PC-3 (cell line): ENCODE measurements at regions not wholly inside any gene's neighbourhood (a gene's known extent, or its start where the extent isn't known, plus 50 kb on each side); places are given as distances from the start of the nearest gene placed in this dataset.

ENCODE experiments used
- ATAC-seq: fragments of 200-7000 bp; cut with Tn5 transposase; 2 replicates; pipeline ENCODE4 v1.9.1; 2020; ENCODE audit warnings: mild to moderate bottlenecking, moderate library complexity
- BruUV-seq: library from RNA; stranded (reverse); fragments of 400-500 nt; replicated peaks from 2 replicates; lab custom pipeline; 2021; lab: Mats Ljungman, UMichigan
- CTCF ChIA-PET: fragments of 300-600 bp; sonication (Branson Sonifier 250); formaldehyde crosslinking; loops from one replicate; lab custom pipeline; 2022; ENCODE audit warnings: antibody characterized with exemption; lab: Charles Lee
- POLR2A ChIA-PET: fragments of 300-600 bp; sonication (Branson Sonifier 250); formaldehyde crosslinking; loops from one replicate; lab custom pipeline; 2022; ENCODE audit warnings: antibody characterized with exemption; ENCODE audit not compliant: unreplicated experiment; lab: Charles Lee
- DNase-seq: peaks from one replicate; pipeline ENCODE4 v3.0.0-alpha.2; 2015
- H2AFZ ChIP-seq: fragments of 300-600 bp; sonication (generic); 2 replicates; pipeline ENCODE4 v1.6.0; 2016; ENCODE audit warnings: antibody characterized with exemption, low read length
- H3F3A ChIP-seq: fragments of 300-600 bp; sonication (generic); one replicate; pipeline ENCODE4 v1.6.0; 2017; ENCODE audit warnings: antibody characterized with exemption, low read length, control low read depth, mild to moderate bottlenecking; ENCODE audit not compliant: unreplicated experiment
- H3K27ac ChIP-seq: fragments of 300-600 bp; sonication (generic); 2 replicates; pipeline ENCODE4 v1.5.1; 2016; ENCODE audit warnings: mild to moderate bottlenecking, low read length
- H3K27me3 ChIP-seq: fragments of 300-600 bp; sonication (generic); 2 replicates; pipeline ENCODE4 v1.6.1; 2016; ENCODE audit warnings: low read length, mixed read lengths
- H3K36me3 ChIP-seq: fragments of 300-600 bp; sonication (generic); 2 replicates; pipeline ENCODE4 v1.6.1; 2016; ENCODE audit warnings: low read depth, mixed run types, low read length, mixed read lengths
- H3K4me1 ChIP-seq: fragments of 300-600 bp; sonication (generic); 2 replicates; pipeline ENCODE4 v1.5.1; 2016; ENCODE audit warnings: low read length; ENCODE audit not compliant: insufficient read depth
- H3K4me2 ChIP-seq: fragments of 300-600 bp; sonication (generic); 2 replicates; pipeline ENCODE4 v1.6.0; 2016; ENCODE audit warnings: low read length
- H3K4me3 ChIP-seq: fragments of 300-600 bp; sonication (generic); 2 replicates; pipeline ENCODE4 v1.5.1; 2016; ENCODE audit warnings: mild to moderate bottlenecking, low read length, mixed read lengths
- H3K79me2 ChIP-seq: fragments of 300-600 bp; sonication (generic); 2 replicates; pipeline ENCODE4 v1.6.1; 2017; ENCODE audit warnings: low read length, mixed read lengths
- H3K9ac ChIP-seq: fragments of 300-600 bp; sonication (generic); 2 replicates; pipeline ENCODE4 v1.6.0; 2016; ENCODE audit warnings: mild to moderate bottlenecking, low read length
- H3K9me2 ChIP-seq: fragments of 300-600 bp; sonication (generic); replicated peaks from 2 replicates; pipeline ENCODE4 v1.6.1; 2016; ENCODE audit warnings: mixed run types, low read length, mixed read lengths
- H3K9me3 ChIP-seq: fragments of 300-600 bp; sonication (generic); 2 replicates; pipeline ENCODE4 v1.6.1; 2016; ENCODE audit warnings: low read length, mixed read lengths
- H4K20me1 ChIP-seq: fragments of 300-600 bp; sonication (generic); 2 replicates; pipeline ENCODE4 v1.6.1; 2016; ENCODE audit warnings: low read length, mixed read lengths
- CTCF ChIP-seq: fragments of 300-600 bp; sonication (generic); conservative IDR thresholded peaks from 2 replicates; pipeline ENCODE4 v1.5.1; 2017; ENCODE audit warnings: antibody characterized with exemption, low read depth, mild to moderate bottlenecking, low read length
- EZH2 ChIP-seq: fragments of 300-600 bp; sonication (generic); IDR thresholded peaks from one replicate; pipeline ENCODE4 v1.6.1; 2017; ENCODE audit warnings: antibody characterized with exemption, mild to moderate bottlenecking, low read length; ENCODE audit not compliant: unreplicated experiment
- EZH2phosphoT487 ChIP-seq: fragments of 300-600 bp; sonication (generic); IDR thresholded peaks from 2 replicates; pipeline ENCODE4 v1.6.1; 2018; ENCODE audit warnings: mild to moderate bottlenecking, antibody characterized with exemption, low read length, borderline replicate concordance
- intact Hi-C: fragments of 100-400 bp; cut with micrococcal nuclease; formaldehyde crosslinking; loops from 2 replicates; pipeline ENCODE4 v1.9.0; 2023

GRCh38 chr2:104407641-104408040, 446.3 kb upstream of the POU3F3 start:
- intact Hi-C loops, result no loop called here
- CTCF ChIA-PET, result no interaction called here
- Histone ChIP-seq H3K27me3 (no peaks in the 10 kb centered on the region), H3K27ac (no peak overlapping the region), H3K9me3 (no peaks in the 10 kb centered on the region), H3K79me2 (no peaks in the 10 kb centered on the region), H4K20me1 (no peaks in the 10 kb centered on the region), H3K9me2 (no peaks in the 10 kb centered on the region), H3F3A (no peaks in the 10 kb centered on the region), H3K4me1 (no peaks in the 10 kb centered on the region), H2AFZ (no peak overlapping the region), H3K9ac (no peak overlapping the region), H3K4me3 (no peak overlapping the region), H3K4me2 (no peak overlapping the region), H3K36me3 (no peaks in the 10 kb centered on the region)
- ATAC-seq, result no peak
- BruUV-seq, result no TSS peak
- POLR2A ChIA-PET, result no interaction called here
- no peak for DNase-seq
- TF ChIP-seq EZH2phosphoT487 (no peak), EZH2 (no peak), CTCF (no peak)

- TF ChIP-seq CTCF, result no peak
- TF ChIP-seq EZH2, result no peak
- TF ChIP-seq EZH2phosphoT487, result no peak
- no peaks in the 10 kb centered on the region for H3K27me3 ChIP-seq
- no peaks in the 10 kb centered on the region for H3K9me3 ChIP-seq
- H3K9me2 ChIP-seq, result no peaks in the 10 kb centered on the region
- H4K20me1 ChIP-seq, result no peaks in the 10 kb centered on the region
- no peaks in the 10 kb centered on the region for H3K36me3 ChIP-seq
- intact Hi-C loops, result no loop called here
- no TSS peak for BruUV-seq
- ChIA-PET CTCF (no interaction called here), POLR2A (no interaction called here)
- H3K79me2 ChIP-seq, result no peaks in the 10 kb centered on the region
- ATAC-seq (no peak), DNase-seq (no peak)
- no peak overlapping the region for H2AFZ ChIP-seq
- no peaks in the 10 kb centered on the region for H3K4me1 ChIP-seq
- no peak overlapping the region for H3K4me2 ChIP-seq
- H3K27ac ChIP-seq, result no peak overlapping the region
- no peak overlapping the region for H3K4me3 ChIP-seq
- H3F3A ChIP-seq, result no peaks in the 10 kb centered on the region
- no peak overlapping the region for H3K9ac ChIP-seq
These were observed 445.6 kb upstream of the POU3F3 start for GRCh38 chr2:104408266-104408665.

- H3K4me2 ChIP-seq, result no peak overlapping the region
- intact Hi-C loops, result no loop called here
- H3F3A ChIP-seq, result no peaks in the 10 kb centered on the region
- H3K9me2 ChIP-seq, result no peaks in the 10 kb centered on the region
- H3K4me1 ChIP-seq, result no peaks in the 10 kb centered on the region
- TF ChIP-seq CTCF, result no peak
- TF ChIP-seq EZH2phosphoT487, result no peak
- no peak for TF ChIP-seq EZH2
- H3K79me2 ChIP-seq, result no peaks in the 10 kb centered on the region
- H3K36me3 ChIP-seq, result no peaks in the 10 kb centered on the region
- ChIA-PET CTCF (no interaction called here), POLR2A (no interaction called here)
- H3K4me3 ChIP-seq, result no peak overlapping the region
- no peak overlapping the region for H3K9ac ChIP-seq
- H2AFZ ChIP-seq, result no peak overlapping the region
- DNase-seq (no peak), ATAC-seq (no peak)
- H4K20me1 ChIP-seq, result no peaks in the 10 kb centered on the region
- H3K9me3 ChIP-seq, result no peaks in the 10 kb centered on the region
- H3K27ac ChIP-seq, result no peak overlapping the region
- peaks cover 14% of the 10 kb centered on the region for H3K27me3 ChIP-seq
- BruUV-seq, result no TSS peak
These were observed 443.8 kb upstream of the POU3F3 start for GRCh38 chr2:104410136-104410535.
